ENCODE measurements at regions not wholly inside any gene's neighbourhood (a gene's known extent, or its start where the extent isn't known, plus 50 kb on each side); places are given as distances from the start of the nearest gene placed in this dataset.
A peak's percentile ranks its signal among the peaks of the same experiment; 100 is the strongest.

- H3K4me1 ChIP-seq (ENCODE audit: control insufficient read depth in 2 of 3, insufficient read depth in 2 of 3, low read depth in 1 of 3, low read length in 3 of 3), result peaks cover 0 to 9% (median 9%) of the 10 kb centered on the region in 3 donors
- DNase-seq (no peak), FAIRE-seq (no peak)
- no peak overlapping the region for H3K9ac ChIP-seq (ENCODE audit: low read length in 3 of 3)
- TF ChIP-seq CTCF (IDR thresholded peaks at IDR 0.05; ENCODE audit: borderline replicate concordance, extremely low read depth, insufficient read depth), result no peak
- H3K9me3 ChIP-seq (ENCODE audit: control insufficient read depth in 2 of 3, insufficient read depth in 1 of 3, low read length in 3 of 3), result no peaks in the 10 kb centered on the region
- H3K4me3 ChIP-seq (ENCODE audit: low read length in 3 of 3), result peak overlapping the region in 1 of 3 donors; percentile 16
- no peaks in the 10 kb centered on the region for H3K27me3 ChIP-seq (ENCODE audit: control insufficient read depth, insufficient read depth, low read length)
- intact Hi-C loops (cut with DNase I), result no loop called here
- no peak overlapping the region for H3K27ac ChIP-seq (ENCODE audit: low read depth in 2 of 2, low read length in 2 of 2)
- no peaks in the 10 kb centered on the region for H3K36me3 ChIP-seq (ENCODE audit: control insufficient read depth in 2 of 3, insufficient read depth in 3 of 3, low read length in 3 of 3)
These were observed 84.8 kb upstream of the ZNF217 start for GRCh38 chr20:53678315-53678989.

- Histone ChIP-seq H3K9ac (ENCODE audit: low read length in 3 of 3) (no peak overlapping the region), H3K36me3 (ENCODE audit: control insufficient read depth in 2 of 3, insufficient read depth in 3 of 3, low read length in 3 of 3) (no peaks in the 10 kb centered on the region), H3K4me1 (ENCODE audit: control insufficient read depth in 2 of 3, insufficient read depth in 2 of 3, low read depth in 1 of 3, low read length in 3 of 3) (peaks cover 0 to 9% (median 9%) of the 10 kb centered on the region in 3 donors), H3K9me3 (ENCODE audit: control insufficient read depth in 2 of 3, insufficient read depth in 1 of 3, low read length in 3 of 3) (no peaks in the 10 kb centered on the region), H3K4me3 (ENCODE audit: low read length in 3 of 3) (peak overlapping the region in 1 of 3 donors; percentile 16), H3K27ac (ENCODE audit: low read depth in 2 of 2, low read length in 2 of 2) (peak overlapping the region in 1 of 2 donors; percentile 13), H3K27me3 (ENCODE audit: control insufficient read depth, insufficient read depth, low read length) (no peaks in the 10 kb centered on the region)
- no peak for TF ChIP-seq CTCF (IDR thresholded peaks at IDR 0.05; ENCODE audit: borderline replicate concordance, extremely low read depth, insufficient read depth)
- FAIRE-seq, result no peak
- DNase-seq, result peak in 3 of 5 donors; percentile 48 to 66 (median 51)
- intact Hi-C loops (cut with DNase I), result no loop called here
These were observed 84.0 kb upstream of the ZNF217 start for GRCh38 chr20:53677447-53678314.

GRCh38 chr20:53676987-53677386, 83.3 kb upstream of the ZNF217 start:
- intact Hi-C loops (cut with DNase I), result no loop called here
- Histone ChIP-seq H3K9me3 (ENCODE audit: control insufficient read depth in 2 of 3, insufficient read depth in 1 of 3, low read length in 3 of 3) (no peaks in the 10 kb centered on the region), H3K9ac (ENCODE audit: low read length in 3 of 3) (no peak overlapping the region), H3K4me1 (ENCODE audit: control insufficient read depth in 2 of 3, insufficient read depth in 2 of 3, low read depth in 1 of 3, low read length in 3 of 3) (peaks cover 0 to 9% (median 9%) of the 10 kb centered on the region in 3 donors), H3K27ac (ENCODE audit: low read depth in 2 of 2, low read length in 2 of 2) (no peak overlapping the region), H3K27me3 (ENCODE audit: control insufficient read depth, insufficient read depth, low read length) (no peaks in the 10 kb centered on the region), H3K4me3 (ENCODE audit: low read length in 3 of 3) (no peak overlapping the region), H3K36me3 (ENCODE audit: control insufficient read depth in 2 of 3, insufficient read depth in 3 of 3, low read length in 3 of 3) (no peaks in the 10 kb centered on the region)
- no peak for DNase-seq
- FAIRE-seq, result no peak
- no peak for TF ChIP-seq CTCF (IDR thresholded peaks at IDR 0.05; ENCODE audit: borderline replicate concordance, extremely low read depth, insufficient read depth)

All from kidney (tissue), 13 donors.